ENCODE measurements at regions not wholly inside any gene's neighbourhood (a gene's known extent, or its start where the extent isn't known, plus 50 kb on each side); places are given as distances from the start of the nearest gene placed in this dataset.
"Not testable (repeated sequence)": the region's sequence is repeated elsewhere in the genome, so short reads cannot be mapped to it uniquely, and the experiment has no call there.

- not testable (repeated sequence) for TF ChIP-seq FOXA1 (IDR thresholded peaks at IDR 0.05); HDGF (IDR thresholded peaks at IDR 0.05; ENCODE audit: borderline replicate concordance); ZNF384 (IDR thresholded peaks at IDR 0.05); BHLHE40 (IDR thresholded peaks at IDR 0.05; ENCODE audit: borderline replicate concordance); TARDBP (IDR thresholded peaks at IDR 0.05)
Measured at GRCh38 chr21:8998480-8998879, 1522.9 kb upstream of the TPTE start.

All from HEK293T (cell line).